K562 (cell line): ENCODE measurements at regions not wholly inside any gene's neighbourhood (a gene's known extent, or its start where the extent isn't known, plus 50 kb on each side); places are given as distances from the start of the nearest gene placed in this dataset.

Source experiments
- ATAC-seq: fragments of 200-7000 bp; cut with Tn5 transposase; 3 replicates; pipeline ENCODE4 v1.9.1; 2020; ENCODE audit warnings: moderate library complexity
- BruUV-seq: library from RNA; stranded (reverse); fragments of 400-500 nt; replicated peaks from 2 replicates; lab custom pipeline; 2021; lab: Mats Ljungman, UMichigan
- CTCF ChIA-PET: fragments of 300-600 bp; formaldehyde crosslinking; extraction: SDS; loops from one replicate; lab custom pipeline; 2021; ENCODE audit warnings: low intra/inter-chr PET ratio; lab: Yijun Ruan, JAX
- POLR2A ChIA-PET: fragments of 300-600, 350-650 bp; sonication (Branson Sonifier 250); formaldehyde crosslinking; extraction: SDS; loops from one replicate; lab custom pipeline; 2021; ENCODE audit warnings: antibody characterized with exemption, inconsistent platforms; lab: Yijun Ruan, JAX
- DNase-seq, 4 experiments: peaks; one replicate each; pipeline versions ENCODE4 v3.0.0 to v3.0.0-alpha.2; 2011 to 2018; ENCODE audit warnings: low spot score in 3 of 4, mixed read lengths in 3 of 4; ENCODE audit errors: extremely low read depth in 1 of 4
- FAIRE-seq: peaks from 2 replicates; lab custom pipeline; 2011; peaks lifted over from hg19 to GRCh38; lab: Jason Lieb, UNC
- H2AFZ ChIP-seq: 2 replicates; pipeline ENCODE4 v1.6.0; 2011; ENCODE audit warnings: low read depth, low read length, control low read depth, inconsistent platforms
- H3K27ac ChIP-seq: fragments of 200-600 bp; 3 replicates; pipeline ENCODE4 v1.8.0; 2011; ENCODE audit warnings: low read depth, mild to moderate bottlenecking, control low read depth, inconsistent platforms, low read length, moderate library complexity, mixed read lengths; ENCODE audit errors: extremely low read depth
- H3K27me3 ChIP-seq, 2 experiments: fragments of 300-600 bp in 1 of 2; 2 replicates in 1 of 2; 3 replicates in 1 of 2; pipeline versions ENCODE4 v1.6.0 to v1.8.0; 2011; ENCODE audit warnings: inconsistent platforms in 2 of 2, low read length in 2 of 2, mild to moderate bottlenecking in 1 of 2, mixed read lengths in 1 of 2, moderate library complexity in 1 of 2; ENCODE audit not compliant: control insufficient read depth in 2 of 2, insufficient read depth in 2 of 2
- H3K36me3 ChIP-seq: fragments of 300-600 bp; 3 replicates; pipeline ENCODE4 v1.8.0; 2011; ENCODE audit warnings: mild to moderate bottlenecking, low read length, inconsistent platforms; ENCODE audit not compliant: control insufficient read depth, insufficient read depth
- H3K4me1 ChIP-seq, 2 experiments: fragments of 200-600 bp in 1 of 2; replicated peaks in 1 of 2; 2 replicates in 1 of 2; 3 replicates in 1 of 2; pipeline versions ENCODE4 v1.5.1 to v1.8.0; 2011; ENCODE audit warnings: inconsistent platforms in 2 of 2, low read length in 2 of 2, mild to moderate bottlenecking in 1 of 2, mixed read lengths in 1 of 2, moderate library complexity in 1 of 2; ENCODE audit not compliant: control insufficient read depth in 2 of 2, insufficient read depth in 2 of 2
- H3K4me2 ChIP-seq: 2 replicates; pipeline ENCODE4 v1.6.1; 2011; ENCODE audit warnings: low read length, control low read depth, inconsistent platforms, mixed read lengths; ENCODE audit not compliant: insufficient read depth
- H3K4me3 ChIP-seq: fragments of 200-600 bp; sonication (generic), shearing (Covaris generic); 2 replicates; pipeline ENCODE4 v1.5.1; 2016; ENCODE audit warnings: control low read depth, inconsistent platforms
- H3K79me2 ChIP-seq: fragments of 200-600 bp; 3 replicates; pipeline ENCODE4 v1.8.0; 2011; ENCODE audit warnings: low read length, inconsistent platforms; ENCODE audit not compliant: control insufficient read depth, insufficient read depth
- H3K9ac ChIP-seq, 2 experiments: 2 replicates each; pipeline versions ENCODE4 v1.6.0 to v1.6.1; 2011; ENCODE audit warnings: low read depth in 2 of 2, low read length in 2 of 2, control low read depth in 1 of 2, inconsistent platforms in 1 of 2, mild to moderate bottlenecking in 1 of 2, mixed read lengths in 1 of 2; ENCODE audit not compliant: insufficient read depth in 1 of 2
- H3K9me1 ChIP-seq: one replicate; pipeline ENCODE4 v1.6.0; 2011; ENCODE audit warnings: inconsistent platforms, mild to moderate bottlenecking, low read length, moderate library complexity; ENCODE audit not compliant: control insufficient read depth, insufficient read depth
- H3K9me3 ChIP-seq: replicated peaks from 2 replicates; pipeline ENCODE4 v1.5.1; 2011; ENCODE audit warnings: low read depth, low read length, inconsistent platforms; ENCODE audit not compliant: control insufficient read depth, insufficient read depth
- H4K20me1 ChIP-seq: replicated peaks from 2 replicates; pipeline ENCODE4 v1.6.1; 2011; ENCODE audit warnings: low read length, inconsistent platforms, mixed read lengths; ENCODE audit not compliant: control insufficient read depth, insufficient read depth
- CUX1 ChIP-seq: fragments of 200-800 bp; sonication (Bioruptor generic); IDR thresholded peaks from 2 replicates; pipeline ENCODE4 v1.6.1; 2016; ENCODE audit warnings: missing genetic modification characterization, missing compliant biosample characterization
- SRF ChIP-seq, 2 experiments: fragments of 250-450, 450-650 bp in 1 of 2; sonication (Bioruptor Pico) in 1 of 2; sonication (generic) in 1 of 2; formaldehyde crosslinking; IDR thresholded peaks; 2 replicates each; pipeline versions ENCODE4 v1.5.0 to v1.5.1; 2020 to 2022; ENCODE audit warnings: mild to moderate bottlenecking in 1 of 2, missing genetic modification reagents in 1 of 2
- ZNF75A ChIP-seq: fragments of 450-650 bp; formaldehyde crosslinking; IDR thresholded peaks from 2 replicates; pipeline ENCODE4 v1.4.0; 2020; ENCODE audit warnings: mild to moderate bottlenecking
- WGBS: fragments of 100-300 bp; shearing (Covaris generic); methylation state at CpG from one replicate; pipeline ENCODE4 v1.1.6; 2016; ENCODE audit warnings: low coverage, mixed read lengths; ENCODE audit not compliant: insufficient coverage; ENCODE audit errors: missing lambda C conversion rate; 5-methylcytosine and 5-hydroxymethylcytosine counted together
- in situ Hi-C: fragments of 300-500 bp; cut with MboI; formaldehyde crosslinking; loops from 4 replicates; pipeline ENCODE4 v1.15.0; 2018; ENCODE audit warnings: inconsistent platforms, mixed read lengths
- intact Hi-C: fragments of 100-400 bp; cut with micrococcal nuclease; formaldehyde crosslinking; loops from 2 replicates; pipeline ENCODE4 v1.14.2; 2022

- CTCF ChIA-PET: no interaction called here
Measured at GRCh38 chr6:105560611-105561066, 157.8 kb upstream of the PREP start.

More at GRCh38 chr6:105560611-105561066, 157.8 kb upstream of the PREP start:
- no peak for TF ChIP-seq CUX1 (CRISPR knock-in tag)
- TF ChIP-seq SRF (CRISPR knock-in tag; IDR thresholded peaks at IDR 0.05): no peak
- TF ChIP-seq ZNF75A (CRISPR knock-in tag): no peak
- TF ChIP-seq, all 486 proteins: peak for 0
- FAIRE-seq: no peak
- no peak for DNase-seq
- no peak overlapping the region for H2AFZ ChIP-seq
- ATAC-seq: no peak
- no peaks in the 10 kb centered on the region for H3K79me2 ChIP-seq
- in situ Hi-C loops: no loop called here
- H3K36me3 ChIP-seq: no peaks in the 10 kb centered on the region
- H3K27ac ChIP-seq: no peak overlapping the region
- H3K4me2 ChIP-seq: no peak overlapping the region
- POLR2A ChIA-PET: interaction anchor here (1.5 kb wide), 1 partner anchor 15 kb away, joined by 3 read pairs; no protein-coding TSS in a partner anchor
- H3K9me3 ChIP-seq: no peaks in the 10 kb centered on the region
- 0% methylated on average over 2 of the region's 2 CpGs for WGBS
- H3K27me3 ChIP-seq: peaks cover 11 to 18% of the 10 kb centered on the region in 2 experiments; a peak in 1 of 5 replicates
- no TSS peak for BruUV-seq
- H4K20me1 ChIP-seq: no peaks in the 10 kb centered on the region
- H3K9me1 ChIP-seq: no peaks in the 10 kb centered on the region
- intact Hi-C loops: no loop called here
- H3K4me3 ChIP-seq: no peak overlapping the region
- H3K4me1 ChIP-seq: no peaks in the 10 kb centered on the region
- no peak overlapping the region for H3K9ac ChIP-seq
